Hematopoietic multipotent progenitor cell treated with erythropoietin and hydrocortisone succinate and interleukin-3 and kit ligand, for 6 days (in vitro differentiated cells): ENCODE measurements at regions not wholly inside any gene's neighbourhood (a gene's known extent, or its start where the extent isn't known, plus 50 kb on each side); places are given as distances from the start of the nearest gene placed in this dataset.
"Not testable (repeated sequence)": the region's sequence is repeated elsewhere in the genome, so short reads cannot be mapped to it uniquely, and the experiment has no call there.

Source experiments
- DNase-seq: peaks from one replicate; pipeline ENCODE4 v3.0.0-alpha.2; 2015

GRCh38 chr9:108441726-108442125, 414.1 kb downstream of the ACTL7B start:
- DNase-seq = no peak

GRCh38 chr9:108441251-108441650, 414.5 kb downstream of the ACTL7B start:
- no peak for DNase-seq

GRCh38 chr9:108439947-108440346, 415.8 kb downstream of the ACTL7B start:
- no peak for DNase-seq

- DNase-seq = no peak
Observed at GRCh38 chr9:108437656-108438055, 418.1 kb downstream of the ACTL7B start.

- peak; percentile 2 for DNase-seq
Observed at GRCh38 chr9:108436448-108436847, 419.3 kb downstream of the ACTL7B start.

- peak; percentile 47 for DNase-seq
Observed at GRCh38 chr9:108434502-108434901, 421.3 kb downstream of the ACTL7B start.

GRCh38 chr9:108434036-108434435, 421.8 kb downstream of the ACTL7B start:
- DNase-seq = peak; percentile 3

GRCh38 chr9:108430655-108431054, 425.1 kb downstream of the ACTL7B start:
- no peak for DNase-seq

GRCh38 chr9:108427751-108428150, 428.0 kb downstream of the ACTL7B start:
- no peak for DNase-seq

- DNase-seq = not testable (repeated sequence)
Observed at GRCh38 chr9:108426421-108426940, 429.3 kb downstream of the ACTL7B start.

- DNase-seq = no peak
Observed at GRCh38 chr9:108423433-108423832, 432.4 kb downstream of the ACTL7B start.

GRCh38 chr9:108419379-108419778, 436.4 kb downstream of the ACTL7B start:
- no peak for DNase-seq

- DNase-seq = no peak
Observed at GRCh38 chr9:108417726-108418125, 438.1 kb downstream of the ACTL7B start.

- DNase-seq = no peak
Observed at GRCh38 chr9:108417312-108417711, 438.5 kb downstream of the ACTL7B start.

- no peak for DNase-seq
Observed at GRCh38 chr9:108416324-108416723, 439.5 kb downstream of the ACTL7B start.

GRCh38 chr9:108413809-108414208, 442.0 kb downstream of the ACTL7B start:
- DNase-seq = no peak

- peak; percentile 24 for DNase-seq
Observed at GRCh38 chr9:108412755-108413154, 443.0 kb downstream of the ACTL7B start.

GRCh38 chr9:108411632-108412031, 444.2 kb downstream of the ACTL7B start:
- peak; percentile 3 for DNase-seq

GRCh38 chr9:108410161-108410560, 445.6 kb downstream of the ACTL7B start:
- no peak for DNase-seq

GRCh38 chr9:108400297-108400696, 455.5 kb downstream of the ACTL7B start:
- no peak for DNase-seq

- no peak for DNase-seq
Observed at GRCh38 chr9:108399851-108400250, 455.9 kb downstream of the ACTL7B start.

GRCh38 chr9:108397286-108397685, 458.5 kb downstream of the ACTL7B start:
- DNase-seq = no peak

- no peak for DNase-seq
Observed at GRCh38 chr9:108396611-108397010, 459.2 kb downstream of the ACTL7B start.

GRCh38 chr9:108396193-108396592, 459.6 kb downstream of the ACTL7B start:
- no peak for DNase-seq

- DNase-seq = no peak
Observed at GRCh38 chr9:108395421-108395820, 460.4 kb downstream of the ACTL7B start.

GRCh38 chr9:108394726-108395125, 461.1 kb downstream of the ACTL7B start:
- DNase-seq = no peak
